Stimulated activated CD4-positive, alpha-beta T cell treated with anti-CD3 and anti-CD28 coated beads, TNF-alpha, amount 100 ng/mL, for 48 hours (primary cell): ENCODE measurements at regions not wholly inside any gene's neighbourhood (a gene's known extent, or its start where the extent isn't known, plus 50 kb on each side); places are given as distances from the start of the nearest gene placed in this dataset.
"Not testable (repeated sequence)": the region's sequence is repeated elsewhere in the genome, so short reads cannot be mapped to it uniquely, and the experiment has no call there.

Source experiments
- DNase-seq, 3 donors: peaks; one replicate each; pipeline ENCODE4 v3.0.0-alpha.2; 2020; ENCODE audit warnings: low read depth in 3 of 3

DNA sequence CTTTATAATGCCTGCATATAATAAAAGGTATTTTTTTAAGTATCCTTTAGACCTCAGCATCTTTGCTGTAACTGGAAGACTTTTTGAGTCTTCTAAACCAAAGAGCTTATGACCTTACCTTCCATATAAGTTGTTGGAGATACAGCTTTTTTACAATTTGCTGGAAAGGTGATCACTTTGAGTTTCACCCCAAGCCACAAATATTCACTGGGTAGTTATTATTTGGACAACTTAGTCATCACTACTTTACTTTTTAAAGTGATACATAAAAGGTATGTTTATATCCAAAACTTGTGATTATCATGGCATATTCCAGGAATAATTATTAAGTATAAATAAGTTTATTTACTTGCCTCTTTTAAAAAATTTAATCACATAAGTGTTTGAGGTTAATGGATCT is 246.7 kb upstream of the NRIP1 start:
- DNase-seq: no peak

DNA sequence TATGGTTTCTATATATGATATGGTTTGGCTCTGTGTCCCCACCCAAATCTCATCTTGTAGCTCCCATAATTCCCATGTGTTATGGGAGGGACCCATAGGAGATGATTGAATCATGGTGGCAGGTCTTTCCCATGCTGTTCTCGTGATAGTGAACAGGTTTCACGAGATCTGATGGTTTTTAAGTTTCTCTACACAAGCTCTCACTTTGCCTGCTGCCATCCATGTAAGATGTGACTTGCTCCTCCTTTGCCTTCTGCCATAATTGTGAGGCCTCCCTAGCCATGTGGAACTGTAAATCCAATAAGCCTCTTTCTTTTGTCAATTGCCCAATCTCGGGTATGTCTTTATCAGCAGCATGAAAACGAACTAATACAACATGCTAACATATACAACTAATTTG is 252.2 kb upstream of the NRIP1 start:
- DNase-seq: not testable (repeated sequence)

DNA sequence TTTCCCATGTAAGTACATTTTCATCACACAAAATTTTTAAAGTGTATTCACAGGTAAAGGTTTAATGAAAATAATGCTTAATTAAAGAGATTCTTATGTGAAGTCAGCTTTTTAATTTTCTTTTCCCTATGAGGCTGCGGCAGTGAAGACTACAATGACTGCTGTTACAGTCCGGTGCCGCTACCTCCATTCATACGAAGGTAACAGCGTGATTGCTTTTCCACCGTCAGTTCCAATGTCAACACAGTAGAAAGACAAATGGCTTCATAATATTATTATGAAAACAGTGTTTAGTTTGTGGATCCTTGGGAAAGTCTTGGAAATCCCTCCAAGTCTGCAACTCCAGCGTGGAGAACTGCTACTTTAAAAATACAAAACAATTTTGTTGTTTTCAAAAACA is 254.9 kb upstream of the NRIP1 start:
- DNase-seq: no peak

DNA sequence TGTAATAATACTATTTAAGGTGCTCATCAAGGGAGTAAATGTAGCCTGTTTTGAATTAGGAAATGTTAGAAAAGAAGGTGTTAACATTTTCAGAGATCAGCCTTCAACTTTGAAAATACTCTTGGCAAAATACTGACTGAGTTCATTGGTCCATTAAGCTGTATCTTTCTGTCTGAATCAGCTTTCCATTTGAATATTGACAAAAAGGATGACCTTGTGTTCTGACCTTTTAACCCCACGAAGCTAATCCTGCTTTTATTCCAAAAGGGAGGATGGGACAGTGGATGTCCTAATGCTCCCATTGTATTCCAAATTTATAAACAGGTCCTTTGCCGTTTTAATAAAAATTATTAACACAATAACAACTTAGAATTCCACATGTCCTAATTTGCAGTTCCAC is 259.7 kb upstream of the NRIP1 start:
- DNase-seq: no peak

DNA sequence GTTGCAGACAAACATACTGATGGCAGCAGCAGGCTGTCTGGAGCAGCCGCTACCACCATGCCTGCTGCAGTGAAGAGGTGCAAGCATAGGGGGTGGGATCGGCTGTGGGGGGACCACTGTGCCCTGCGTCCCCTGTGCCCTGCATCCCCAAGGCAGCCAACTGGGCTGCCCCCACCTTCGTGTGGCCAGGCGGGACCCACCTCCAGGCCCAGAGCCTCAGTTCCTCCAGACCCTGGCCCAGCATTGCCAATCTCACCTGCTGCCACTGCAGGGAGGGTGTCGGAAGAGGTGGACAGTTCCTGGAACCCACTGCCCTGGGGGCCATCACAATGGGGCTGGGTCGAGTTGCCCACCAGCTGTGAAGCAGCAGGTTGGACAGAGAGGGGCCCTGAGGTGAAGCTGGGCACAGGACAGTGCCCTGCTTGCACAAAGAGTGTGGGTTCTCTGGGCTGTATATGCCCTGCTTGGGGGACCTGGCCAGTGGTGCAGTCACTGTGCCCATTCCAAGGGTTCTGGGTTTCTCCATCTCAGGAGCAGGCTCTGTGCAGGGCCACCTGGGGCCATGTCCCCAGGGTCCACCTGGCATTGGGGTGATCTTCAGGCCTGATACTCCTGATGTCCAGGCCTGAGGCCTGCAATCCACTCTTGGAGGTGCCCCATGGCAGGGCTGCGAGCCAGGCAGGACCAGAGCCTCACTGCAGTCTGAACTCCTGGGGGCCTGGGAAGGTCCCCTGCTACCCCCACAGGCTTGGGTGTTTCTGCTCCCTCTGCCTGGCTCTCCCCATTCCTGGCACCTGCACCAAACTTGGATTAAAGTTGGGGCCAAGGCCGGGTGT is 261.4 kb upstream of the NRIP1 start:
- no peak for DNase-seq

DNA sequence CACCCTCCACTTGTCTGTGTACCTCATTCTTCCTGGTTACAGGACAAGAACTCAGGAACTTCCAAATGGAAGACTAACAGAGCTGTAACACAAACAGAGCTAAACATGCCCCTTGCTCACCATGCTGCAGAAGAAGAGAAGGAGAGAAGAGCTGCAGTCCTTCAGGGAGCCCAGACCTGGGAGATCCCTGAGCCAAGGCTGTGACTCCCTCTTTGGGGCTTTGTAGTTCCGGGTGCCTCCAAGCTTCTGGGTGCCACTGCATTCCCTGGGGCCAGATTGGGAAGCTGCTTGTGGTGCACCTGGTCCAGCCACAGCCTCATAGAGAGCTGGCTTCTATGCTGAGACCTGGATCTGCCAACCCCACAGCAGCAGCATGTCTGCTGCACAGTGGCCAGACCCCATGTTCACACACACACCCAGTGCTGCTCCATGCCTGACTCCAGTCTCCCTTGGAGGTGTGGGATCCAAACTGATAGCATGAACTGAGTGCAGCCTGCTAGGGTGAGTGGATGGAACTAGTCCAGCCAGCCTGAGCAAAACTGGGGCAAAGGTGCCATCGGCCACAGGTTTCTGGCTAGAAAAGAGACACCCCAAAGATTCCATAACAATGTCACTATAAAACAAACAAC is 263.0 kb upstream of the NRIP1 start:
- no peak for DNase-seq

DNA sequence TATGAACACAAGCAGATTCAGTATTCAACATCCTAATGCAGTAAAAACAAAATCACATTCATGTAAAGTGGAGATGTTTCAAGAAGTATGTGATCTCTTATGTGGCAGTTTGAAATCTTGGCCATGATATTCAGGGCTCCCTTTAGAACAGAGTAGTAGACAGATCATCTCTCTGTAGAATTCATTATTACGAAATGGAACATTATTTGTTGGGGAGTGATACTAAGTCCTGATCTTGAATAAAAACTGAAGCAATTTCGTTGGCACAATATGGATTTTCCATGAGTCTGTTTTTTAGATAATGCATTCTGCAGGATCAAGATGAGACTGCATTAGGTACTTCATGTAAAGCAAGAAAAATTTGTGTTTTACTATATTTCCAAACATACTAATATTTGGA is 264.4 kb upstream of the NRIP1 start:
- no peak for DNase-seq

DNA sequence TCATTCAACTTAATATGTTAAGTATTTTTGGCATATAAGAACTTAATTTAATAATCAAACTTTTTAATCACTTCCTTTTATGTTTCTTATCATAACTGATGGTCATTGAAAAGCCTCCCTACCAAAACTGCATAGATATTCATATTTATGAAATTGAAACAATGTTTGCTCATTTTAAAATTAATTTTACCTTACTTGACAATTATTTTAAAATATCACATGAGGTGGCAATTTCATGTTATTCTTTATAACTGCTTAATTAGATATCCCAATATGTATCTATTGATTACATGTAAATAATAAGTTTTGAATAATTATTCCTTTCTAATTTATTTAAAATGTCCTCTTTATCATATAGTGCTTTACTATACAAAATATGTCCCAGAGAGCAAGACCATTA is 266.1 kb upstream of the NRIP1 start:
- DNase-seq: no peak

- no peak for DNase-seq
These were observed 267.8 kb upstream of the NRIP1 start for GRCh38 chr21:15332572-15332971.

DNA sequence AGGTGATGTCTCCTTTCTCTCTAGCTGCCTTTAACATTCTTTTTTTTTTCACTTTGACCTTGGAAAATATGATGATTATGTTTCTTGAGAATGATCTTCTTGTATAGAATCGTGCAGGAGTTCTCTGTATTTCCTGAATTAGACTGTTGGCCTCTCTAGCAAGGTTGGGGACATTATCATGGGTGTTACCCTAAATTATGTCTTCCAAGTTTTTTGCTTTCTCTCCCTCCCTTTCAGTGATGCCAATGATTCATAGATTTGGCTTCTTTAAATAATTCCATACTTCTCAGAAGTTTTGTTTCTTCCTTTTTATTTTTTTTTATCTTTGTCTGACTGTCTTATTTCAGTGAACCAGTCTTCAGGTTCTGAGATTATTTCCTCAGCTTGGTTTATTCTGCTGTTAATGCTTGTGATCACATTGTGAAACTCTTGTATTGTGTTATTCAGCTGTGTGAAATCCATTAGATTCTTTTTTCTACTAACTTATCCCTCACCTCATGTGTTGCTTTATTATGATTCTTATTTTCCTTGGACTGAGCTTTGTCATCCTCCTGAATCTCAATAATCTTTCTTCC is 268.4 kb upstream of the NRIP1 start:
- DNase-seq: no peak

DNA sequence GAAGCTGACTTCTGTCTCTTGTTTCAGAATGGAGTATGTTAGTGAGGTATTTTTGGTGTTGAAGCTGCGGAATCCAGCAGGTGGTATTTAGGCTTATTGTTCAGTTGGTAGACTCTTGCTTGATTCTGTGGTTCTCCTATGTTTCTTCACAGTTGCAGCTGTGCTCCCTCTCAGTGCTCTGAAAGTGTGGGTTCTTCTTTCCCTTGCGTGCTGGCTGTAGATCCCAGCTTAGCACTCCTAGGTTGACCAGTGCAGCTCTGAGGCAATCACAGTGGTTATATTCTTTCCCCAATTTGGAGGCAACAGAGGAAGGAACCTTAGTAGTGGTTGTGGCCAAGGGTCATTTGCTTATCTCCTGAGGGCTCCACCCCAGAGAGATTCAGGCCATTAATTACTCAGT is 269.2 kb upstream of the NRIP1 start:
- DNase-seq: no peak

DNA sequence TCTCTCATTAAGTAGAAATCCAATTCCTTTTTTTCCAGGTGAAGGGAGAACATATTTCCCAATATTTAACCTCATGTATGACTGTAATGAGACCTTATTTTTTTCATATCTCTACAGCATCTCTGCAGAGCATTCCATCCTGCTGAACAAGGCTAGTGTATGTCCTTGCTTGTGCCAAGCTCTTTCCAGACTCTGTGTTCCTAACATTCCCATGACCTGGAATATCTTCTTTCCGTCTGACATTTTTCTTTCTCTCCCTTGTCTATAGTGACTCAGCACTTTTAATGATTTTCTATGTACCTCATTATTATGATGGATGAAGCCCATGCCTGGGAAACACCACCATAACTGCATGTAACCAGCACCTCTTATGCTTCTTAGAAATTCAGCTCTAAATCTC is 278.3 kb upstream of the NRIP1 start:
- DNase-seq: no peak

GRCh38 chr21:15352009-15352408 is 287.2 kb upstream of the NRIP1 start:
- DNase-seq: no peak

GRCh38 chr21:15353546-15353945 is 288.7 kb upstream of the NRIP1 start:
- DNase-seq: no peak

DNA sequence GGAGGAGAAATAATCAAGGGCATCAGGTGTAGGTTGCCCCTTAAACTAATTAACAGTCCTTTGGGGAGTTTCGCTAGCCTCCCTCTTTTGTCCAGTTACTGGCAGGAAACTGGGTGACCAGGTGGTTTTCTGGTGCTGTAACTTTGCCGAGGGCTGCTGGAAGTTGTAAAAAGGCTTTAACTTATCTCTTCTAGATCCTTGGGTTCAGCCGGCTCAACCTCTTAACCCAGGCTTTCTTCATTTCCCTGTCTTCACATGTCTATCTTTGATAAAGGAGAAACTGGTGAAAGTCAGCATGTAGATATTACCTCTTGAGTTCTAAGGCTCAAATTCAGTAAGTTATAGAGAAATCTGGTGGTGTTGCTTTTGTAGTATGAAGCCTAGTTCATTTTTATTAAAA is 289.7 kb upstream of the NRIP1 start:
- no peak for DNase-seq

DNA sequence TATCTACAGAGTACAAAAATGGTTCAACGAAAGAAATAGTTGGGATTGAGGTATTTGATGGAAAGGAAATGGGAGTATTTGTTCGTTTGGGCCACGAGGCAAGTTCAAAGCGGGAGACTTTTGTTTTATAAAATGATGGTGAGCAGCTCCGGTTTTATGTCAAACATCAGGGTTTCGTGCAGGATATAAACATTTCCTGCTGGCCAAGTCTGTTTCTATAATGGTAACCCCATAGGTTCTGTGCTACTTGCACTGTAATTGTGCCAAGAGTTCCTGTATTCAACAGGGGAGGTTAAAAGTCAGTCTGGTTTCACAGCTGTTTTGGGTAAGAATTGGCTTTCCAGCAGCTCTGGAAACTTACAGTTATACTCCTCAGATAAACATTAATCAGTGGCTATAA is 290.3 kb upstream of the NRIP1 start:
- DNase-seq: no peak

DNA sequence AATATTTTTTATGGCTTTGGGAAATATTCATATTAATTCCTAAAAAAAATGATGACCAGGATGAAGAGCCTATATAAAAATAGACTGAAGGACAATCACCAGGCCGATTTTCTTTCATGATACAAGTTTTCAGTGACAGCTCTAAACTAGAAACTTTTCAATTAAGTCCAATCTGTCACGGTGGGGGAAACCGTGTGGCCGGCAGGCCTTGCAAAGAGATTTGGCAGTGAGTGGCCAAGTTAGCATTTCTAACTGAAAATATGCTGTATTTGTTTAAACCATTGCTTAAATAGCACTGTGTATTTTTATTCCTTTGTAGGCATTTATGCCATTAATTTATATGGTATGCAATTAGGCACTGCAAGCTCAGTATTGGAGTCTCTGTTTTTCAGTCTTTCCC is 294.5 kb upstream of the NRIP1 start:
- no peak for DNase-seq

GRCh38 chr21:15362458-15362857 is 297.7 kb upstream of the NRIP1 start:
- DNase-seq: no peak

GRCh38 chr21:15363921-15364320 is 299.1 kb upstream of the NRIP1 start:
- no peak for DNase-seq

DNA sequence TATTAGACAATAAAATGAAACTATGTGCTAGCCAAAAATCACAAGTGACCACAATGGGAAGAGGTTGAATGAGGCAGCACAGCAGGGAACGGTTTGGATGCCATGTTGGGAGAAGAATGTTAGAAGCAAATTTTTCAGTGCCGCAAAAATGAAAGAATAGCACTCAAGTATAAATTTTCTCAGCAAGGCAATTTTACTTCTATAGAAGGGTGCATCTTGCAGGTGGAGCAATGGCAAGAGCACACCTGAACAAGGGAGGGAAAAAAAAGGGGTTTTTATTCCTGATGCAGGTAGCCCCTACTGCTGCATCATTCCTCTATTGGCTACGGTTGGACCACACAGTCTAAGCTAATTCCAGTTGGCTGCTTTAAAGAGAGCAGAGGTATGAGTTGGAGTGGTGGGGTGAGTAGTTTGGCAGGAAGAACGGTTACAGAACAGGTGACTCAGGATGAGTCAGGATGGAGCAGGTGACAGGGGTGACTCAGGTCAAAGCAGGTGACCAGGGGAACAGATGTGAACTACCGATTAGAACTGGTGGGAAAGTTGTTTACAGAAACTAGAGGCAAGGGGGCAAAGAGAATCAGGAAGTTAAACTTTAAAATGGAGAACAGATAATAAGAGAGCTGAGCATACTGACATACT is 301.1 kb upstream of the NRIP1 start:
- DNase-seq: no peak

- no peak for DNase-seq
These were observed 301.8 kb upstream of the NRIP1 start for GRCh38 chr21:15366555-15366954.

DNA sequence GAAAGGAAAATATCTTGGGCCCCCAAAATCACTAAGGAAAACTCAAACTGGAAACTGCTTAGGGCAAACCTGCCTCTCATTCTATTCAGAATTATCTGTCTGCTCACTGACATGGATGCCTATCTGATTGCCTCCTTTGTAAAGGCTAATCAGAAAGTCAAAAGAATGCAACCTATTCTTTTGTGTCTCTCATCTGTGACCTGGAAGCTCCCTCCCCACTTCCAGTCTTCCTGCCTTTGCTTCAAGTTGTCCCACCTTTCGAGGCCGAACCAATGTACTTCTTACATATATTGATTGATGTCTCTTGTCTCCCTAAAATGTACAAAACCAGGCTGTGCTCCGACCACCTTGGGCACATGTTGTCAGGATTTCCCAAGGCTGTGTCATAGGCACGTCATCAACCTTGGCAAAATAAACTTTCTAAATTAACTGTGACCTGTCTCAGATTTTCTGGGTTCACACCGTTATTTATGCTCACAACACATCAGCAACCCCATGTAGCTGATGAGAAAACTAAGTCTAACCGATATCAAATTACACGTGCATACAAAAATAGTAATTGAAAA is 302.3 kb upstream of the NRIP1 start:
- DNase-seq: no peak
